ENCODE measurements at regions not wholly inside any gene's neighbourhood (a gene's known extent, or its start where the extent isn't known, plus 50 kb on each side); places are given as distances from the start of the nearest gene placed in this dataset.
"Not testable (repeated sequence)": the region's sequence is repeated elsewhere in the genome, so short reads cannot be mapped to it uniquely, and the experiment has no call there.

GRCh38 chr13:112161521-112162301 lies 94.8 kb downstream of the SOX1 start:
- Histone ChIP-seq H3K4me1 (ENCODE audit: insufficient read depth, low read length) (no peaks in the 10 kb centered on the region), H3K27ac (ENCODE audit: low read depth, low read length) (no peak overlapping the region), H3K9me3 (ENCODE audit: control insufficient read depth in 1 of 2, low read length in 2 of 2) (no peaks in the 10 kb centered on the region), H3K27me3 (ENCODE audit: insufficient read depth, low read length) (no peaks in the 10 kb centered on the region), H3K4me3 (ENCODE audit: low read length in 2 of 2) (no peak overlapping the region), H3K36me3 (ENCODE audit: insufficient read depth, low read length) (no peaks in the 10 kb centered on the region)
- ChIA-PET CTCF (ENCODE audit: partially characterized antibody) (no interaction called here), POLR2A (ENCODE audit: partially characterized antibody) (no interaction called here)
- H3K27me3 Mint-ChIP-seq, result peaks cover 7 to 9% of the 10 kb centered on the region in 2 donors
- intact Hi-C loops (cut with micrococcal nuclease), result no loop called here
- no peaks in the 10 kb centered on the region for H3K36me3 Mint-ChIP-seq
- no peak overlapping the region for H3K4me3 Mint-ChIP-seq
- H3K9me3 Mint-ChIP-seq, result peaks cover 0 to 6% (median under 1%) of the 10 kb centered on the region in 8 donors
- peaks cover 0 to 4% (median 0%) of the 10 kb centered on the region in 4 donors for H3K4me1 Mint-ChIP-seq
- H3K27ac Mint-ChIP-seq, result no peak overlapping the region
- DNase-seq, result no peak

GRCh38 chr13:112163691-112164660 lies 97.0 kb downstream of the SOX1 start:
- CTCF ChIA-PET (ENCODE audit: partially characterized antibody), result not testable (repeated sequence)

GRCh38 chr13:112165712-112166111 lies 98.8 kb downstream of the SOX1 start:
- H3K4me3 ChIP-seq (ENCODE audit: low read length in 2 of 2), result no peak overlapping the region
- no peaks in the 10 kb centered on the region for H3K36me3 ChIP-seq (ENCODE audit: insufficient read depth, low read length)
- Mint-ChIP-seq H3K36me3 (no peaks in the 10 kb centered on the region), H3K27ac (no peak overlapping the region), H3K4me1 (peaks cover 0 to 5% (median 0%) of the 10 kb centered on the region in 4 donors), H3K9me3 (peaks cover 0 to 3% (median 2%) of the 10 kb centered on the region in 8 donors), H3K27me3 (peaks cover 6 to 9% of the 10 kb centered on the region in 2 donors), H3K4me3 (no peak overlapping the region)
- H3K9me3 ChIP-seq (ENCODE audit: control insufficient read depth in 1 of 2, low read length in 2 of 2), result no peaks in the 10 kb centered on the region
- no peaks in the 10 kb centered on the region for H3K27me3 ChIP-seq (ENCODE audit: insufficient read depth, low read length)
- no peaks in the 10 kb centered on the region for H3K4me1 ChIP-seq (ENCODE audit: insufficient read depth, low read length)
- no peak for DNase-seq
- H3K27ac ChIP-seq (ENCODE audit: low read depth, low read length), result no peak overlapping the region
- ChIA-PET CTCF (ENCODE audit: partially characterized antibody) (no interaction called here), POLR2A (ENCODE audit: partially characterized antibody) (no interaction called here)
- intact Hi-C loops (cut with micrococcal nuclease), result no loop called here

More at GRCh38 chr13:112163691-112164660, 97.0 kb downstream of the SOX1 start:
- H3K27ac ChIP-seq (ENCODE audit: low read depth, low read length); H3K27ac Mint-ChIP-seq; H3K27me3 ChIP-seq (ENCODE audit: insufficient read depth, low read length); POLR2A ChIA-PET (ENCODE audit: partially characterized antibody); H3K4me1 Mint-ChIP-seq; intact Hi-C loops (cut with micrococcal nuclease); H3K9me3 ChIP-seq (ENCODE audit: control insufficient read depth in 1 of 2, low read length in 2 of 2); H3K4me3 Mint-ChIP-seq; H3K9me3 Mint-ChIP-seq; H3K4me3 ChIP-seq (ENCODE audit: low read length in 2 of 2); DNase-seq; H3K36me3 ChIP-seq (ENCODE audit: insufficient read depth, low read length); H3K36me3 Mint-ChIP-seq; H3K4me1 ChIP-seq (ENCODE audit: insufficient read depth, low read length); H3K27me3 Mint-ChIP-seq: not testable (repeated sequence)

- CTCF ChIA-PET (ENCODE audit: partially characterized antibody), result no interaction called here
- Histone ChIP-seq H3K4me1 (ENCODE audit: insufficient read depth, low read length) (no peaks in the 10 kb centered on the region), H3K27me3 (ENCODE audit: insufficient read depth, low read length) (no peaks in the 10 kb centered on the region), H3K27ac (ENCODE audit: low read depth, low read length) (no peak overlapping the region), H3K4me3 (ENCODE audit: low read length in 2 of 2) (no peak overlapping the region), H3K36me3 (ENCODE audit: insufficient read depth, low read length) (no peaks in the 10 kb centered on the region), H3K9me3 (ENCODE audit: control insufficient read depth in 1 of 2, low read length in 2 of 2) (no peaks in the 10 kb centered on the region)
- H3K9me3 Mint-ChIP-seq, result peaks cover 0 to 9% (median 2%) of the 10 kb centered on the region in 8 donors
- H3K4me1 Mint-ChIP-seq, result peaks cover 0 to 1% (median 0%) of the 10 kb centered on the region in 4 donors
- intact Hi-C loops (cut with micrococcal nuclease), result no loop called here
- no peak overlapping the region for H3K4me3 Mint-ChIP-seq
- no peak for DNase-seq
- no peaks in the 10 kb centered on the region for H3K36me3 Mint-ChIP-seq
- POLR2A ChIA-PET (ENCODE audit: partially characterized antibody), result no interaction called here
- peaks cover 4 to 5% of the 10 kb centered on the region in 2 donors for H3K27me3 Mint-ChIP-seq
- H3K27ac Mint-ChIP-seq, result no peak overlapping the region
Observed at GRCh38 chr13:112168761-112169160, 101.8 kb downstream of the SOX1 start.

GRCh38 chr13:112169941-112170822 lies 103.2 kb downstream of the SOX1 start:
- H3K9me3 ChIP-seq (ENCODE audit: control insufficient read depth in 1 of 2, low read length in 2 of 2), result no peaks in the 10 kb centered on the region
- Mint-ChIP-seq H3K27ac (no peak overlapping the region), H3K4me3 (no peak overlapping the region), H3K4me1 (peaks cover 0 to 3% (median 0%) of the 10 kb centered on the region in 4 donors), H3K36me3 (no peaks in the 10 kb centered on the region), H3K27me3 (peaks cover 2 to 5% of the 10 kb centered on the region in 2 donors), H3K9me3 (peaks cover 3 to 16% (median 7%) of the 10 kb centered on the region in 8 donors)
- H3K27ac ChIP-seq (ENCODE audit: low read depth, low read length), result no peak overlapping the region
- no peak overlapping the region for H3K4me3 ChIP-seq (ENCODE audit: low read length in 2 of 2)
- CTCF ChIA-PET (ENCODE audit: partially characterized antibody), result no interaction called here
- no peak for DNase-seq
- intact Hi-C loops (cut with micrococcal nuclease), result no loop called here
- H3K36me3 ChIP-seq (ENCODE audit: insufficient read depth, low read length), result no peaks in the 10 kb centered on the region
- H3K27me3 ChIP-seq (ENCODE audit: insufficient read depth, low read length), result no peaks in the 10 kb centered on the region
- POLR2A ChIA-PET (ENCODE audit: partially characterized antibody), result no interaction called here
- H3K4me1 ChIP-seq (ENCODE audit: insufficient read depth, low read length), result no peaks in the 10 kb centered on the region

- H3K9me3 ChIP-seq (ENCODE audit: control insufficient read depth in 1 of 2, low read length in 2 of 2), result no peaks in the 10 kb centered on the region
- ChIA-PET CTCF (ENCODE audit: partially characterized antibody) (no interaction called here), POLR2A (ENCODE audit: partially characterized antibody) (no interaction called here)
- intact Hi-C loops (cut with micrococcal nuclease), result no loop called here
- Mint-ChIP-seq H3K36me3 (no peaks in the 10 kb centered on the region), H3K27ac (no peak overlapping the region), H3K27me3 (peaks cover 2 to 4% of the 10 kb centered on the region in 2 donors), H3K4me3 (no peak overlapping the region), H3K4me1 (peaks cover 0 to 3% (median 0%) of the 10 kb centered on the region in 4 donors), H3K9me3 (peaks cover 3 to 16% (median 7%) of the 10 kb centered on the region in 8 donors)
- no peak overlapping the region for H3K27ac ChIP-seq (ENCODE audit: low read depth, low read length)
- DNase-seq, result no peak
- no peaks in the 10 kb centered on the region for H3K27me3 ChIP-seq (ENCODE audit: insufficient read depth, low read length)
- no peak overlapping the region for H3K4me3 ChIP-seq (ENCODE audit: low read length in 2 of 2)
- H3K36me3 ChIP-seq (ENCODE audit: insufficient read depth, low read length), result no peaks in the 10 kb centered on the region
- no peaks in the 10 kb centered on the region for H3K4me1 ChIP-seq (ENCODE audit: insufficient read depth, low read length)
Observed at GRCh38 chr13:112170823-112171569, 104.0 kb downstream of the SOX1 start.
